OCI-LY1 (cell line): ENCODE measurements at regions not wholly inside any gene's neighbourhood (a gene's known extent, or its start where the extent isn't known, plus 50 kb on each side); places are given as distances from the start of the nearest gene placed in this dataset.

Experiments
- H2AFZ ChIP-seq: fragments of 200-600 bp; sonication (generic), shearing (Covaris generic); 2 replicates; pipeline ENCODE4 v1.6.0; 2014; ENCODE audit warnings: antibody characterized with exemption, mild to moderate bottlenecking, low read length
- H3F3A ChIP-seq: fragments of 200-600 bp; sonication (generic), shearing (Covaris generic); 2 replicates; pipeline ENCODE4 v1.6.0; 2014; ENCODE audit warnings: mild to moderate bottlenecking, antibody characterized with exemption, low read length, moderate library complexity; ENCODE audit not compliant: insufficient read depth
- H3K27ac ChIP-seq: fragments of 200-600 bp; sonication (generic); 2 replicates; pipeline ENCODE4 v1.5.1; 2014; ENCODE audit warnings: low read length, mixed run types, mild to moderate bottlenecking, low read depth; ENCODE audit not compliant: poor library complexity, severe bottlenecking
- H3K27me3 ChIP-seq: fragments of 200-600 bp; sonication (generic); 2 replicates; pipeline ENCODE4 v1.6.0; 2014; ENCODE audit warnings: antibody characterized with exemption, mild to moderate bottlenecking, low read length, moderate library complexity; ENCODE audit not compliant: insufficient read depth
- H3K36me3 ChIP-seq: fragments of 200-600 bp; sonication (generic); 2 replicates; pipeline ENCODE4 v1.6.1; 2014; ENCODE audit warnings: mild to moderate bottlenecking, antibody characterized with exemption, low read length, moderate library complexity, mixed read lengths; ENCODE audit not compliant: insufficient read depth
- H3K4me1 ChIP-seq: fragments of 200-600 bp; sonication (generic); 2 replicates; pipeline ENCODE4 v1.5.1; 2014; ENCODE audit warnings: mild to moderate bottlenecking, low read length, moderate library complexity; ENCODE audit not compliant: insufficient read depth, severe bottlenecking
- H3K4me2 ChIP-seq: fragments of 200-600 bp; sonication (generic), shearing (Covaris generic); 2 replicates; pipeline ENCODE4 v1.6.1; 2014; ENCODE audit warnings: low read length
- H3K4me3 ChIP-seq: fragments of 200-600 bp; sonication (generic); 2 replicates; pipeline ENCODE4 v1.5.1; 2014; ENCODE audit warnings: low read length, low read depth, mild to moderate bottlenecking, mixed read lengths; ENCODE audit not compliant: poor library complexity, severe bottlenecking
- H3K79me2 ChIP-seq: fragments of 200-600 bp; shearing (Covaris generic); 2 replicates; pipeline ENCODE4 v1.6.1; 2016; ENCODE audit warnings: mixed run types, low read length, mixed read lengths; ENCODE audit not compliant: insufficient read depth
- H3K9ac ChIP-seq: fragments of 200-600 bp; sonication (generic), shearing (Covaris generic); 2 replicates; pipeline ENCODE4 v1.6.1; 2014; ENCODE audit warnings: mild to moderate bottlenecking, low read length, mixed read lengths
- H3K9me2 ChIP-seq: fragments of 200-600 bp; sonication (generic), shearing (Covaris generic); 2 replicates; pipeline ENCODE4 v1.6.1; 2014; ENCODE audit warnings: low read depth, mild to moderate bottlenecking, low read length, mixed read lengths
- H3K9me3 ChIP-seq: fragments of 200-600 bp; shearing (Covaris generic); 2 replicates; pipeline ENCODE4 v1.6.1; 2014; ENCODE audit warnings: low read length, mixed read lengths
- H4K20me1 ChIP-seq: fragments of 200-600 bp; sonication (generic), shearing (Covaris generic); 2 replicates; pipeline ENCODE4 v1.6.0; 2016; ENCODE audit warnings: mild to moderate bottlenecking, low read length; ENCODE audit not compliant: insufficient read depth
- EZH2 ChIP-seq: fragments of 200-600 bp; sonication (generic), shearing (Covaris generic); IDR thresholded peaks from 2 replicates; pipeline ENCODE4 v1.8.0; 2017; ENCODE audit warnings: borderline replicate concordance, mixed run types, mild to moderate bottlenecking, antibody characterized with exemption, low read length, moderate library complexity, mixed read lengths
- TF ChIP-seq, protein P1 (sequence below): fragments of 200-600 bp; sonication (generic), shearing (Covaris generic); IDR thresholded peaks from 2 replicates; pipeline ENCODE4 v1.5.1; 2017; ENCODE audit warnings: mild to moderate bottlenecking, antibody characterized with exemption, low read length, moderate library complexity, mixed read lengths

- H3K9me2 ChIP-seq, result no peaks in the 10 kb centered on the region
- no peak overlapping the region for H3K9ac ChIP-seq
- H3K4me2 ChIP-seq, result no peak overlapping the region
- H3K4me1 ChIP-seq, result no peaks in the 10 kb centered on the region
- H3K79me2 ChIP-seq, result no peaks in the 10 kb centered on the region
- H4K20me1 ChIP-seq, result no peaks in the 10 kb centered on the region
- H3K27me3 ChIP-seq, result 0 out of 2 replicates have a peak, but pooled peaks cover 4% of the 10 kb centered on the region
- H3K27ac ChIP-seq, result no peak overlapping the region
- H3K4me3 ChIP-seq, result no peak overlapping the region
- no peaks in the 10 kb centered on the region for H3K9me3 ChIP-seq
- no peak overlapping the region for H2AFZ ChIP-seq
- H3F3A ChIP-seq, result no peaks in the 10 kb centered on the region
- H3K36me3 ChIP-seq, result no peaks in the 10 kb centered on the region
- no peak for TF ChIP-seq EZH2
- TF ChIP-seq, protein P1, sequence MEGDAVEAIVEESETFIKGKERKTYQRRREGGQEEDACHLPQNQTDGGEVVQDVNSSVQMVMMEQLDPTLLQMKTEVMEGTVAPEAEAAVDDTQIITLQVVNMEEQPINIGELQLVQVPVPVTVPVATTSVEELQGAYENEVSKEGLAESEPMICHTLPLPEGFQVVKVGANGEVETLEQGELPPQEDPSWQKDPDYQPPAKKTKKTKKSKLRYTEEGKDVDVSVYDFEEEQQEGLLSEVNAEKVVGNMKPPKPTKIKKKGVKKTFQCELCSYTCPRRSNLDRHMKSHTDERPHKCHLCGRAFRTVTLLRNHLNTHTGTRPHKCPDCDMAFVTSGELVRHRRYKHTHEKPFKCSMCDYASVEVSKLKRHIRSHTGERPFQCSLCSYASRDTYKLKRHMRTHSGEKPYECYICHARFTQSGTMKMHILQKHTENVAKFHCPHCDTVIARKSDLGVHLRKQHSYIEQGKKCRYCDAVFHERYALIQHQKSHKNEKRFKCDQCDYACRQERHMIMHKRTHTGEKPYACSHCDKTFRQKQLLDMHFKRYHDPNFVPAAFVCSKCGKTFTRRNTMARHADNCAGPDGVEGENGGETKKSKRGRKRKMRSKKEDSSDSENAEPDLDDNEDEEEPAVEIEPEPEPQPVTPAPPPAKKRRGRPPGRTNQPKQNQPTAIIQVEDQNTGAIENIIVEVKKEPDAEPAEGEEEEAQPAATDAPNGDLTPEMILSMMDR, result no peak
These were observed 311.7 kb upstream of the NFE2L3 start for GRCh38 chr7:25840209-25840792.

- Histone ChIP-seq H3K79me2 (no peaks in the 10 kb centered on the region), H4K20me1 (no peaks in the 10 kb centered on the region), H3K36me3 (no peaks in the 10 kb centered on the region), H3K4me2 (no peak overlapping the region), H2AFZ (no peak overlapping the region), H3K9me2 (no peaks in the 10 kb centered on the region), H3K27ac (no peak overlapping the region), H3K27me3 (peaks cover 10% of the 10 kb centered on the region; the same call in 1 of the 2 replicates), H3K9ac (no peak overlapping the region), H3K4me3 (no peak overlapping the region), H3K9me3 (no peaks in the 10 kb centered on the region), H3K4me1 (no peaks in the 10 kb centered on the region), H3F3A (no peaks in the 10 kb centered on the region)
- TF ChIP-seq, protein P1, result no peak
- no peak for TF ChIP-seq EZH2
These were observed 310.4 kb upstream of the NFE2L3 start for GRCh38 chr7:25841575-25841974.

DNA sequence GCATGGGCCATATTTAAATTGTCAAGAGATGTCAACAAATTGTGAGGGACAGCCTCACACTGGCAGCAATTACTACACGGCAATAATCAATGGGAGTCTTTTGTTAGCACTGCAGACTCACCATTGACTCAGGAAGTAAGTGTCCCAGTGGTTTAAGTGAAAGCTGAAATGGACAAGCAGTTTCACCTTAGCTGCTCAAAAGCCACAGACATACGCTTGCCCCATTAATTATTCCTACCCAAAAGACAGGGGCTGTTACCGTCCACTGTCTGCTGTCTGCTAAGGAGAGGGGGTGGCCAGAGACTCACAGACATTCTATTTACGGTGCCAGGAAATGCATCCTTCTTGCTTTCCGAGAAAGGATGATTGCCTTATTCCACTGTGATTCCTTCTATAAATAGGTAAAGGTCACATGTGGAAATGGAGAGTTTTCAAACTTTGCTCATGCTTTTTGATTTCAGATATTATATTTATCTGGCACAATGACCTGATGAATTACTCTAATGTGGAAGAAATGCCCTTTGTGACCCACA lies 309.7 kb upstream of the NFE2L3 start:
- no peak overlapping the region for H3K4me3 ChIP-seq
- no peaks in the 10 kb centered on the region for H3K9me2 ChIP-seq
- no peaks in the 10 kb centered on the region for H3K9me3 ChIP-seq
- H3K4me1 ChIP-seq, result no peaks in the 10 kb centered on the region
- H3F3A ChIP-seq, result no peaks in the 10 kb centered on the region
- H3K27ac ChIP-seq, result no peak overlapping the region
- no peaks in the 10 kb centered on the region for H4K20me1 ChIP-seq
- H3K27me3 ChIP-seq, result peaks cover 10% of the 10 kb centered on the region; the same call in 1 of the 2 replicates
- no peak overlapping the region for H2AFZ ChIP-seq
- no peaks in the 10 kb centered on the region for H3K79me2 ChIP-seq
- H3K36me3 ChIP-seq, result no peaks in the 10 kb centered on the region
- H3K4me2 ChIP-seq, result no peak overlapping the region
- H3K9ac ChIP-seq, result no peak overlapping the region
- no peak for TF ChIP-seq EZH2
- TF ChIP-seq, protein P1, result no peak
